Skeletal muscle tissue (tissue), 3 donors: ENCODE measurements at regions not wholly inside any gene's neighbourhood (a gene's known extent, or its start where the extent isn't known, plus 50 kb on each side); places are given as distances from the start of the nearest gene placed in this dataset.
"Not testable (repeated sequence)": the region's sequence is repeated elsewhere in the genome, so short reads cannot be mapped to it uniquely, and the experiment has no call there.

Source experiments
- H3K27ac ChIP-seq: one replicate; pipeline ENCODE4 v1.7.0; 2013; ENCODE audit warnings: mild to moderate bottlenecking, low read depth, low read length, inconsistent platforms
- H3K27me3 ChIP-seq, 3 donors: one replicate each; pipeline ENCODE4 v1.7.0; 2013; ENCODE audit warnings: low read length in 3 of 3; ENCODE audit not compliant: control insufficient read depth in 3 of 3, insufficient read depth in 3 of 3
- H3K36me3 ChIP-seq, 3 donors: one replicate each; pipeline ENCODE4 v1.7.0; 2013; ENCODE audit warnings: low read length in 3 of 3; ENCODE audit not compliant: control insufficient read depth in 3 of 3, insufficient read depth in 3 of 3
- H3K4me1 ChIP-seq, 3 donors: one replicate each; pipeline ENCODE4 v1.7.0; 2013; ENCODE audit warnings: low read length in 3 of 3, mild to moderate bottlenecking in 3 of 3; ENCODE audit not compliant: control insufficient read depth in 3 of 3, insufficient read depth in 3 of 3
- H3K4me3 ChIP-seq, 3 donors: one replicate each; pipeline ENCODE4 v1.7.0; 2013; ENCODE audit warnings: low read length in 3 of 3
- H3K9ac ChIP-seq, 3 donors: one replicate each; pipeline ENCODE4 v1.7.0; 2013; ENCODE audit warnings: low read length in 3 of 3, mild to moderate bottlenecking in 3 of 3, moderate library complexity in 2 of 3, low read depth in 1 of 3
- H3K9me3 ChIP-seq, 3 donors: one replicate each; pipeline ENCODE4 v1.7.0; 2013; ENCODE audit warnings: low read length in 3 of 3; ENCODE audit not compliant: control insufficient read depth in 3 of 3
- donor health status: Osteomylitis.

DNA sequence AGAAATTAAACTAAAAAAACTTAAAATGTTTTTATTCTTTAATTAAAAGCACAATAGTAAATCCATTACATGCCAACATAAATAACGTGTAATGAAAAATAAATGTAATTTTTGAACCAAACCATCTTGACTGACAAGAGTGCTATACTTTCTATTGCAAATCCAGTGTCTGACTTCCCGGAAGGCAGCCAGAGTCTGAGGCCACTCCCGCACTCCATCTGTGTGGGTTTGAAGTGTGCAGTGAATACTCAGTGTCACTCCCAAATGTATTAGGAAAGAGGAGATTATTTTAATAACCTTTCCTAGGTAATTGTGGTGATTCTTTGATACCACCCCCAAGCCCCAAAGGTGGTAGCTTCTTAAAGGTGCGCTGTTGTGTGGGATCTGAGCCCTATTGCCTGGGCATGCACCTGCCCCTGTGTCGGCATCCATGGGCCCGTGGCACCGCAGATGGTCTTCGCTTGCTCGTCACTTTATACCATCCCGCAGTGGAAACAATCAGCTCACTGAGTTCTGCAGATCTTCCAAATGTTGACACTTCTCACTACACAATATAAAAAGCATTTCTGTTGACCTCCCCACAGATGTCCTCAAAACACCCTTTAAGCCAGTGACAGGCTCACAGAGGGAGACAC is 391.2 kb downstream of the THBS2 start:
- no peaks in the 10 kb centered on the region for H3K27me3 ChIP-seq
- H3K4me1 ChIP-seq = peaks cover 0 to 6% (median 5%) of the 10 kb centered on the region in 3 donors
- no peaks in the 10 kb centered on the region for H3K9me3 ChIP-seq
- H3K27ac ChIP-seq = no peak overlapping the region
- H3K9ac ChIP-seq = no peak overlapping the region
- H3K4me3 ChIP-seq = no peak overlapping the region
- H3K36me3 ChIP-seq = no peaks in the 10 kb centered on the region

DNA sequence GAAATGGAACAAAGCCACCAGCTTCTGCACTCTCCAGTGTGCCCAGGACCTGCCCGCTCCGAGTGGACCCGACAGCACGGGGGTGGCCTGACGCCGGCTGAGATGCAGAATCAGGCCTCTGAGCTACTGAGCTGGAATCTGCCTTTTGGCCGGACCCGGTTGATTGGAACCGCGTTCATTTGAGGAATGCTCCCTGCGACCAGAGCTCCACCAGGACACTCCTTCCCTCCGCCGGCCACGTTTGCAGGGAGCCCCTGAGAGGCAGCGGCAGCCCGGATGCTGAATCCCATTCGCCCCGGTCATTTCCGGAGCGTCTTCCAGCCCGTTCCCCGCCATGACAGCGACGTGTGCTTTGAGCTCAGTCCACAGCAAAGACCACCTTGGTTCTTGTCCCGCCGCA is 392.7 kb downstream of the THBS2 start:
- no peak overlapping the region for H3K27ac ChIP-seq
- no peak overlapping the region for H3K4me3 ChIP-seq
- no peak overlapping the region for H3K9ac ChIP-seq
- no peaks in the 10 kb centered on the region for H3K27me3 ChIP-seq
- no peaks in the 10 kb centered on the region for H3K9me3 ChIP-seq
- no peaks in the 10 kb centered on the region for H3K36me3 ChIP-seq
- H3K4me1 ChIP-seq = peaks cover 0 to 6% (median 4%) of the 10 kb centered on the region in 3 donors

DNA sequence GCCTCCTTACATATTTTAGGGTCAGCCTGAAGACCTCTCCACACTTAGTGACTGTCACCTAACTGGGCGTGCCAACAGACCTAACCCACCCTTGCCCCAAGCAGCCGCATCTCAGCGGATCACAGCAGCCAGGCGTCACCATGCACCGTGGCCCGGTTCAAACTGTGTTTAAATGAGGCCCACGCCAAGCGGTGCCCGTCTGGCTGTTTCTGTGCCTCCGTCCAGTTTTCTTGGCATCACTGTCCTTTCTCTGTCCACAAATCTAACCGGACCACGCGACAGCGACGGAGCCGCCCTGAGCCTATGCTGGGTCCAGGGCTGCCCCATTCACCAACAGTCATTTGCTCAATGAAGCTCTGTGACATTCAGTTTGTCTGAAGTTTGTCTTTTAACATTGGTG is 393.3 kb downstream of the THBS2 start:
- Histone ChIP-seq H3K9ac (no peak overlapping the region), H3K27ac (no peak overlapping the region), H3K36me3 (no peaks in the 10 kb centered on the region), H3K27me3 (no peaks in the 10 kb centered on the region), H3K4me3 (no peak overlapping the region), H3K4me1 (peaks cover 0 to 3% (median 0%) of the 10 kb centered on the region in 3 donors), H3K9me3 (no peaks in the 10 kb centered on the region)

DNA sequence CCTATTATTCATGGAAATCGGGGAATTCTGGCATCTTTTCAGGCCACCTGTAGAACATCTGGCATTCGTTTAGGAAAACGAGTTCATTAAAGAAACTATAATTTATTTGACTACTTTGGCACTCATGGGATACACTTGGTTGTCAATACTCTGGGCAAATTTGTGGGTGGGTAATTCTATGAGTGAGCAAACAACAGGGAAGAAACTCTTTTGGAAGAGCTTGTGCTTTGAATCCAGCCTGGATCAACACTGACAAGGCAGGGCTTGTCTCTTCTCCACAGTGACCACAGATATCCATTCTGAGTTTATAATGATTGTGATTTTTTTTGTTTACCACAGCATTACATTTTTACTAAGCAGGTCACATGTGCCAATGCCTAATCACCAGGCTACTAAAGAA is 394.7 kb downstream of the THBS2 start:
- H3K4me1 ChIP-seq = no peaks in the 10 kb centered on the region
- no peak overlapping the region for H3K27ac ChIP-seq
- H3K27me3 ChIP-seq = no peaks in the 10 kb centered on the region
- no peak overlapping the region for H3K9ac ChIP-seq
- H3K9me3 ChIP-seq = no peaks in the 10 kb centered on the region
- no peak overlapping the region for H3K4me3 ChIP-seq
- no peaks in the 10 kb centered on the region for H3K36me3 ChIP-seq

DNA sequence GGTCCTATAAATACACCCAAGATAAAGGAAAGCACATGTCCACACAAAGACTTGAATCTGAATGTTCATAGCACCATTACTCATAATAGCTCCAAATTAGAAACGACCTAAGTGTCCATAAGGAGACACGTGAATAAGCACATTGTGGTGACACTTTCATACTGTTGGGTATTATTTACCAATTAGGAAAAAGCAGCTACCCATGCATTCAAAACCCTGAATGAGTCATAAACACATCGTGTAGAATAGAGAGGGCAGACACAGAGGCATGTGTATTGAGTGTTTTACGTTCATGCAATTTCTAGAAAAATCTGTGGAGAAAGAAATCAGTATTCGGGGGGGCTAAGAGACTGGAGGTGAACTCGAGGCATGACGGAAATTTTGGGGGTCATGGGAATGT is 396.7 kb downstream of the THBS2 start:
- Histone ChIP-seq H3K27ac (no peak overlapping the region), H3K36me3 (no peaks in the 10 kb centered on the region), H3K9ac (no peak overlapping the region), H3K27me3 (no peaks in the 10 kb centered on the region), H3K4me1 (peaks cover 0 to 4% (median 3%) of the 10 kb centered on the region in 3 donors), H3K4me3 (no peak overlapping the region), H3K9me3 (no peaks in the 10 kb centered on the region)

DNA sequence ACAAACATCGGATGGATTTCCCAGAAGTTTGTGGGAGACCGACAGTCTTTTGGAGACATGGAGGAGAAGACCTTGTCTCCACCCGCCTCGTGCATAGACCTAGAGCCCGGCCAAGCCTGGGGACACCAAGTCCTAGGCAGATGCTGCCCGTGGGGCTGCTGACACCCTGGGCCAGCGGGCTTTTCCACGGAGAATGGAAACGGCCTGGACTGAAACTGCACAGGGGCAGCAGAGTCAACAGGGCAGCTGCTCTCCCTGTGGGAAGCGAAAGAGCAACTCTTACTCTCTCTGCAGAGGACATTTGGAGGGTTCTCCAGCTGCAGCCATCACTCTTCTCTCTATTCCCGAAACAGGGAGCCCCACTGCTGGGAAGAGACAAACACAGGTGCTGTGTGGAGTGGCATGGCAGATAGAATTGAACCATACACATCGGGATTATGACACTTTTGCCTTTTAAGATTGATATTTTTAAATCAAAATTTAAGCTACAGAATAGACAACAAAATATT is 401.2 kb downstream of the THBS2 start:
- Histone ChIP-seq H3K27ac (no peak overlapping the region), H3K4me1 (peaks cover 0 to 4% (median 3%) of the 10 kb centered on the region in 3 donors), H3K9ac (peak overlapping the region in 2 of 3 donors; percentile 16 to 48), H3K4me3 (peak overlapping the region; percentile 56 to 75 (median 65)), H3K9me3 (no peaks in the 10 kb centered on the region), H3K27me3 (no peaks in the 10 kb centered on the region), H3K36me3 (no peaks in the 10 kb centered on the region)

DNA sequence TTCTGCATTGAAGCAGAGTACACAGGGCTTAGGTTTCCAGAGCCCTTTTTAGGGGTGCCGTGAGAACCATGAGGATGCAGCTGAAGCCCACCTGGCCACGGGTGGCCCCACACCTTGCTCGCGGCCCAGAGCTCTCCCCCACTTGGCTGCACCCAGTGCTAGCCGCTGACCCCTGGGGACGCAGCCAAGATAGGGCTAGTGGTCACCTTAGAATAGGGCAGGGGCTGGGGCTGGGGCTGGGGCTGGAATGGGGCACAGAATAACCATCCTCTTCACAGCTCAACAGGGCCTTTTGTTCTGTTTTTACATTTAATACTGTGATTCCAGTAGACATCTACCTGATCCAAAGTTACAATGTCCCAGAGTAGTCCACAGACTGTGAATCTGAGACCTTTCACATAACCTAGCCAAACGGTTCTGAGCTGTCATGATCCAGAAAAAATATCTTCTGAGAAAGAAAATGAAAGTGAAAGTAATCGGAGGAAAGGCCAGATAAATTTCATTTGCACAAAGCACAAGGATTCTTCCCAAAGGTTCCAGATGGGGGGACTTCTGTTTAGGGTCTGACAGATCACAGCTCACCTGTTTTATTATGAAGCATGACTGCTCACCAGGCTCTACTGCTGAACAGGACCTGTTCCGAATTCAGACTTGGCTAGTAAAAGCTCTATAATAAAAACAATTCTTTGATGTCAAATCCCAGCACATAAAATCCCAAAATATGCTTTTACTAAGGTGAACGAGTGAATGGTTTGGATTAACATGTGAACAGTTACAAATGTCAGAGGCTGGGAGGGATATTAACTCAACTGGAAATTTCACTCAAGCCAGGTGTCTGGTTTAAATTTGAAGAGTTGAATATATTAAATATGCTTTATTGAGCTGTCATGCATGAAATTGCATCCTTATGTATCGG is 401.9 kb downstream of the THBS2 start:
- Histone ChIP-seq H3K27ac (no peak overlapping the region), H3K27me3 (no peaks in the 10 kb centered on the region), H3K4me1 (peaks cover 0 to 4% (median 3%) of the 10 kb centered on the region in 3 donors), H3K9ac (peak overlapping the region in 2 of 3 donors; percentile 16 to 43), H3K36me3 (no peaks in the 10 kb centered on the region), H3K4me3 (peak overlapping the region; percentile 56 to 75 (median 65)), H3K9me3 (no peaks in the 10 kb centered on the region)

DNA sequence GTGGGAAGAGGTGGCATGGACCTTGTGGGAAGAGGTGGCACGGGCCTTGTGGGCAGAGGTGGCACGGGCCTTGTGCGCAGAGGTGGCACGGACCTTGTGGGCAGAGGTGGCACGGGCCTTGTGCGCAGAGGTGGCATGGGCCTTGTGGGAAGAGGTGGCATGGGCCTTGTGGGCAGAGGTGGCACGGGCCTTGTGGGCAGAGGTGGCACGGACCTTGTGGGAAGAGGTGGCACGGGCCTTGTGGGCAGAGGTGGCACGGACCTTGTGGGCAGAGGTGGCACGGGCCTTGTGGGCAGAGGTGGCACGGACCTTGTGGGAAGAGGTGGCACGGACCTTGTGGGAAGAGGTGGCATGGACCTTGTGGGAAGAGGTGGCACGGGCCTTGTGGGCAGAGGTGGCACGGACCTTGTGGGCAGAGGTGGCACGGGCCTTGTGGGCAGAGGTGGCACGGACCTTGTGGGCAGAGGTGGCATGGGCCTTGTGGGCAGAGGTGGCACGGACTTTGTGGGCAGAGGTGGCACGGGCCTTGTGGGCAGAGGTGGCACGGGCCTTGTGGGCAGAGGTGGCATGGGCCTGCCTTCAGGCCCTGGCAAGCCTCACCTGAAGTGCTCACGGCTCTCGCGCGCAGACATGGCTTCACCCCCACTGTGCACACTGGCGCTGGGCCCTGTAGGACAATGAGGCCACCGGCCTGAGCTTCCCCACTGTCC is 403.5 kb downstream of the THBS2 start:
- H3K4me1 ChIP-seq, H3K4me3 ChIP-seq, H3K9me3 ChIP-seq, H3K9ac ChIP-seq, H3K27ac ChIP-seq, H3K36me3 ChIP-seq, H3K27me3 ChIP-seq: not testable (repeated sequence)

DNA sequence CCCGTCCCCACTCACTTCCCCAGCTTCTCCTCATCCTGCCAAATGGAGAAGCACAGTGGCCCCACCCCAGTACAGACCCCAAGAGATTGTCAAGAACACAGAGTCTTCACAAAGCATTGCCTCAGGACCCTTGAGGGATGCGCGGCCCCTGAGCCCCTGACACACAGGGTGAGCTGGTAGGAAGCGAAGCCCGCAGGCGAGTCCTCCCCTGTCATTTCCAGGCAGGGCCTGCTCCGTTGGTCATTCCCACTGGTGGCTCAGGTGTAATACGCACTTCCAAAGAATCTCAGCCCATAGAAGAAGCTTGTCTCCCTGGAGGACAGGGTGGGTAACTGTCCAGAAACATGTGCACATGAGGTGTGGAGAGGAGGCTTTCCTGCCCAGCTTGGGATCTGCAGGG is 404.2 kb downstream of the THBS2 start:
- Histone ChIP-seq H3K27me3 (no peaks in the 10 kb centered on the region), H3K4me1 (peaks cover 0 to 4% (median 3%) of the 10 kb centered on the region in 3 donors), H3K27ac (no peak overlapping the region), H3K4me3 (no peak overlapping the region), H3K36me3 (no peaks in the 10 kb centered on the region), H3K9ac (no peak overlapping the region), H3K9me3 (no peaks in the 10 kb centered on the region)
